KBM-7 (cell line): ENCODE measurements at regions not wholly inside any gene's neighbourhood (a gene's known extent, or its start where the extent isn't known, plus 50 kb on each side); places are given as distances from the start of the nearest gene placed in this dataset.
A peak's percentile ranks its signal among the peaks of the same experiment; 100 is the strongest.

Source experiments
- DNase-seq: peaks from one replicate; pipeline ENCODE4 v3.0.0-alpha.2; 2015
- in situ Hi-C: fragments of 300-500 bp; cut with MboI; formaldehyde crosslinking; loops from 2 replicates; pipeline ENCODE4 v1.14.3; 2020; ENCODE audit warnings: low sequenced_read_pairs, low pct_unique_long_range_greater_than_20kb, mixed read lengths

- DNase-seq, result no peak
- in situ Hi-C loops, result no loop called here
These were observed 161.4 kb downstream of the GNAT3 start for GRCh38 chr7:80350430-80350829.

- in situ Hi-C loops, result no loop called here
- no peak for DNase-seq
These were observed 163.6 kb downstream of the GNAT3 start for GRCh38 chr7:80348223-80348622.

GRCh38 chr7:80347173-80347572 lies 164.7 kb downstream of the GNAT3 start:
- no peak for DNase-seq
- in situ Hi-C loops, result no loop called here

GRCh38 chr7:80346704-80347103 lies 165.2 kb downstream of the GNAT3 start:
- DNase-seq, result no peak
- in situ Hi-C loops, result no loop called here

- in situ Hi-C loops, result no loop called here
- DNase-seq, result no peak
These were observed 176.2 kb downstream of the GNAT3 start for GRCh38 chr7:80335511-80336231.

- in situ Hi-C loops, result no loop called here
- DNase-seq, result no peak
These were observed 177.0 kb downstream of the GNAT3 start for GRCh38 chr7:80334908-80335307.

- in situ Hi-C loops, result no loop called here
- DNase-seq, result no peak
These were observed 177.7 kb downstream of the GNAT3 start for GRCh38 chr7:80334196-80334595.

GRCh38 chr7:80333040-80333439 lies 178.8 kb downstream of the GNAT3 start:
- in situ Hi-C loops, result no loop called here
- DNase-seq, result no peak

GRCh38 chr7:80330434-80330833 lies 181.4 kb downstream of the GNAT3 start:
- in situ Hi-C loops, result no loop called here
- no peak for DNase-seq

- in situ Hi-C loops, result no loop called here
- no peak for DNase-seq
These were observed 187.8 kb downstream of the GNAT3 start for GRCh38 chr7:80324032-80324431.

- in situ Hi-C loops, result no loop called here
- DNase-seq, result no peak
These were observed 184.8 kb downstream of the GNAI1 start for GRCh38 chr7:80319461-80319860.

- in situ Hi-C loops, result no loop called here
- no peak for DNase-seq
These were observed 183.4 kb downstream of the GNAI1 start for GRCh38 chr7:80318081-80318480.

GRCh38 chr7:80316811-80317210 lies 182.2 kb downstream of the GNAI1 start:
- in situ Hi-C loops, result no loop called here

GRCh38 chr7:80313716-80314115 lies 179.1 kb downstream of the GNAI1 start:
- in situ Hi-C loops, result no loop called here
- no peak for DNase-seq

More at GRCh38 chr7:80316811-80317210, 182.2 kb downstream of the GNAI1 start:
- no peak for DNase-seq

- in situ Hi-C loops, result no loop called here
- no peak for DNase-seq
These were observed 178.5 kb downstream of the GNAI1 start for GRCh38 chr7:80313067-80313626.

- in situ Hi-C loops, result no loop called here
- DNase-seq, result no peak
These were observed 177.6 kb downstream of the GNAI1 start for GRCh38 chr7:80312139-80312661.

- DNase-seq, result no peak
- in situ Hi-C loops, result no loop called here
These were observed 176.7 kb downstream of the GNAI1 start for GRCh38 chr7:80311313-80311712.

GRCh38 chr7:80309971-80310549 lies 175.4 kb downstream of the GNAI1 start:
- in situ Hi-C loops, result no loop called here
- no peak for DNase-seq

GRCh38 chr7:80309377-80309776 lies 174.7 kb downstream of the GNAI1 start:
- DNase-seq, result no peak
- in situ Hi-C loops, result no loop called here

GRCh38 chr7:80307227-80307856 lies 172.7 kb downstream of the GNAI1 start:
- in situ Hi-C loops, result no loop called here
- peak; percentile 19 for DNase-seq
